ENCODE measurements at regions not wholly inside any gene's neighbourhood (a gene's known extent, or its start where the extent isn't known, plus 50 kb on each side); places are given as distances from the start of the nearest gene placed in this dataset.

- TF ChIP-seq, protein P1, sequence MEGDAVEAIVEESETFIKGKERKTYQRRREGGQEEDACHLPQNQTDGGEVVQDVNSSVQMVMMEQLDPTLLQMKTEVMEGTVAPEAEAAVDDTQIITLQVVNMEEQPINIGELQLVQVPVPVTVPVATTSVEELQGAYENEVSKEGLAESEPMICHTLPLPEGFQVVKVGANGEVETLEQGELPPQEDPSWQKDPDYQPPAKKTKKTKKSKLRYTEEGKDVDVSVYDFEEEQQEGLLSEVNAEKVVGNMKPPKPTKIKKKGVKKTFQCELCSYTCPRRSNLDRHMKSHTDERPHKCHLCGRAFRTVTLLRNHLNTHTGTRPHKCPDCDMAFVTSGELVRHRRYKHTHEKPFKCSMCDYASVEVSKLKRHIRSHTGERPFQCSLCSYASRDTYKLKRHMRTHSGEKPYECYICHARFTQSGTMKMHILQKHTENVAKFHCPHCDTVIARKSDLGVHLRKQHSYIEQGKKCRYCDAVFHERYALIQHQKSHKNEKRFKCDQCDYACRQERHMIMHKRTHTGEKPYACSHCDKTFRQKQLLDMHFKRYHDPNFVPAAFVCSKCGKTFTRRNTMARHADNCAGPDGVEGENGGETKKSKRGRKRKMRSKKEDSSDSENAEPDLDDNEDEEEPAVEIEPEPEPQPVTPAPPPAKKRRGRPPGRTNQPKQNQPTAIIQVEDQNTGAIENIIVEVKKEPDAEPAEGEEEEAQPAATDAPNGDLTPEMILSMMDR (IDR thresholded peaks at IDR 0.05; ENCODE audit: unreplicated experiment) = no peak
Measured at GRCh38 chr12:47561746-47562145, 144.1 kb downstream of the RPAP3 start.

GRCh38 chr12:47560415-47560814 is 145.4 kb downstream of the RPAP3 start:
- Mint-ChIP-seq H3K27me3 (no peaks in the 10 kb centered on the region), H3K4me3 (ENCODE audit: low read depth) (no peak overlapping the region), H3K36me3 (ENCODE audit: insufficient read depth) (no peaks in the 10 kb centered on the region), H3K9me3 (ENCODE audit: low read depth) (peaks cover 4% of the 10 kb centered on the region), H3K27ac (no peak overlapping the region), H3K4me1 (ENCODE audit: low read depth) (peaks cover 2% of the 10 kb centered on the region)
- no peak for DNase-seq (ENCODE audit: low spot score, unreplicated experiment)
- TF ChIP-seq, protein P1 (IDR thresholded peaks at IDR 0.05; ENCODE audit: unreplicated experiment) = no peak

More at GRCh38 chr12:47561746-47562145, 144.1 kb downstream of the RPAP3 start:
- Mint-ChIP-seq H3K27me3 (no peaks in the 10 kb centered on the region), H3K36me3 (ENCODE audit: insufficient read depth) (no peaks in the 10 kb centered on the region), H3K27ac (no peak overlapping the region), H3K4me3 (ENCODE audit: low read depth) (no peak overlapping the region), H3K4me1 (ENCODE audit: low read depth) (no peaks in the 10 kb centered on the region), H3K9me3 (ENCODE audit: low read depth) (no peaks in the 10 kb centered on the region)
- no peak for DNase-seq (ENCODE audit: low spot score, unreplicated experiment)

DNA sequence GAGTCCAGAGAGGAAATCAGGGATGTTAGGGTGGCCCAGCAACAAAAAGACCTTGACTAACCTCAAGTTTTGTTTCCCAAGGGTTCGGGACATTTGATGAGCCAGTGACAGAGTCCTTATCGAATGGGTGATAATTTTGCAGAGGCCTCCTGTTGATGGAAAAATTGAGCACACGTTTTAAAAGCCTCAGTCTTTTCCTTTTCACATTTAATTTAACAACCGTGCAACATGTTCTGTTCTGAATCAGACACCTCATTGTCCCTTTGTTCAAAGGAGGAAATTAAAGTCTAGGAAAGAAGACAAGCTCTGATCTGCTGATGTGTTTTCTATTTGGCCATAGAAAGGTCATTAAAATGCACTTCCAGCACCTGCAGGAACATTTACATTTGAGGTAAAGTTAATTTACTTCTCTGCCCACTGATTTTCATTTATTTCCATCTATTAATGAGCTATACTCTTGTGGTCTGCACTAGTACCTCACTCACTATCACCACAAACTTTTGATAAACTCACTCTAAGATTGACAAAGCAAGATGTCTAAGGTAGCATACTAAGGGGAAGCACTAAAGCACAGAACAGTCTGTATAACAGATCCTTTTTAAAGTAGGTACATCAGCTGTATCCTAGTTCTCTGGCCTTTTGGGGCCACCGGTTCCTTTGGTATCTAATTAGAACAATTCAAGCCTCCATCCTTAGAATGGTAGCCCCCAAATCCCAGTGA is 147.0 kb downstream of the RPAP3 start:
- H3K27ac Mint-ChIP-seq = no peak overlapping the region
- TF ChIP-seq, protein P1 (IDR thresholded peaks at IDR 0.05; ENCODE audit: unreplicated experiment) = no peak
- H3K9me3 Mint-ChIP-seq (ENCODE audit: low read depth) = peaks cover 11% of the 10 kb centered on the region
- no peak for DNase-seq (ENCODE audit: low spot score, unreplicated experiment)
- H3K36me3 Mint-ChIP-seq (ENCODE audit: insufficient read depth) = no peaks in the 10 kb centered on the region
- H3K4me3 Mint-ChIP-seq (ENCODE audit: low read depth) = no peak overlapping the region
- H3K4me1 Mint-ChIP-seq (ENCODE audit: low read depth) = peaks cover 2% of the 10 kb centered on the region
- no peaks in the 10 kb centered on the region for H3K27me3 Mint-ChIP-seq

DNA sequence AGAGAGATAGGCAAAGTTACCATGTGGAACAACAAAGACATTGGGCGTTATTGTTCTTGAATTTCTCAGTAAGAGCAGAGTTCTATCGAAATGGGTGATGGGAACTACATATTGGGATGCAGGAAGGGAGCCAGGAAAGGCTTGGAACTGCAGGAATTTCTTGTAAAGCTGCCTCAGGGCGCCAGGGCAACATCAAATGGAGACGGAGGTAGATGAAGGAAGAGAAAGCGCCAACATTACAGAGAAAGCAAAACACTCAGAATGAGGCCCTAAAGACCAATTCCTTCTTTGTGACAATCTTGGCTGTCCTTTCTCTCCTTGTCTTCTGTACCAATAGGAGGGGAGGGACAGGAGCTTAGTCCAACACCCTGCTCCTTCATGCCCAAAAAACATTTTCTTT is 148.4 kb downstream of the RPAP3 start:
- Mint-ChIP-seq H3K27ac (no peak overlapping the region), H3K36me3 (ENCODE audit: insufficient read depth) (no peaks in the 10 kb centered on the region), H3K4me1 (ENCODE audit: low read depth) (peaks cover 2% of the 10 kb centered on the region), H3K4me3 (ENCODE audit: low read depth) (no peak overlapping the region), H3K27me3 (no peaks in the 10 kb centered on the region), H3K9me3 (ENCODE audit: low read depth) (peaks cover 21% of the 10 kb centered on the region)
- TF ChIP-seq, protein P1 (IDR thresholded peaks at IDR 0.05; ENCODE audit: unreplicated experiment) = no peak
- DNase-seq (ENCODE audit: low spot score, unreplicated experiment) = no peak

DNA sequence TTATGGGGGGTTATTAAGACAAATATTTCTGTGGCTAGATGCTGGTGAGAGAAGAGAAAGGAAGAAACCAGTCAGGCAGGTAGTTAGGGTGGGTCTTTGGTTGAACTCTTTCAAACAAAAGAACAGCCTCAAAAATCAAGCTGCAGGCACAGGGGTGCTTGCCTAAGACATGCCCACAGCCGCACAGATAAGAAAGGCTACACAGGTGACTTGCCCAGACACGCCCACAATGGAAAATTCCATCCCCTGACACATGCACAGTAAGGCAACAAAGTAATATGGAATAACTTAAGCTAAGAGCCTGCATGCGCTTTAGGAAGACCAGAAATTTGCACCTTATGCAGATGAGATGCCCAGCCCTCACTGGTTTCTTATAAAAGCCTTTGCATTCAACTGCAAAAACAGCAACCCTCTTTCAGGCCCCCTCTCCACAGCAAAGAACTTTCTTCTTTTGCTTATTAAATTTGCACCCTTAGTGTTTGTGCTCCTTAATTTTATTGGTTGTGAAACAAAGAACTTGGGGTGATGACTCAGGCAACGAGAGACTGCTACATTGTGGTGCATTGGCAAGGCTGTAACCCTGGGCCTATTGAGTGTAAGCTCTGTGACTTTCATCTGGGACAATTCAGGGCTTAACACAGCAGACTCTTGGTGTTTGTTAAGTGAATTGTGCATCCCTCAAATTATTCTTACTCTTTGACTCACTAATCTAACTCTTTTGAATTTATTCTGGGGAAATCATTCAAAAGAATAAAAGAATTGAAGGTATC is 149.4 kb downstream of the RPAP3 start:
- no peak overlapping the region for H3K4me3 Mint-ChIP-seq (ENCODE audit: low read depth)
- H3K27ac Mint-ChIP-seq = peak overlapping the region; percentile 73
- TF ChIP-seq, protein P1 (IDR thresholded peaks at IDR 0.05; ENCODE audit: unreplicated experiment) = no peak
- no peaks in the 10 kb centered on the region for H3K36me3 Mint-ChIP-seq (ENCODE audit: insufficient read depth)
- H3K4me1 Mint-ChIP-seq (ENCODE audit: low read depth) = peaks cover 2% of the 10 kb centered on the region
- H3K9me3 Mint-ChIP-seq (ENCODE audit: low read depth) = peaks cover 21% of the 10 kb centered on the region
- H3K27me3 Mint-ChIP-seq = no peaks in the 10 kb centered on the region
- DNase-seq (ENCODE audit: low spot score, unreplicated experiment) = no peak
